ENCODE measurements at regions not wholly inside any gene's neighbourhood (a gene's known extent, or its start where the extent isn't known, plus 50 kb on each side); places are given as distances from the start of the nearest gene placed in this dataset.

DNA sequence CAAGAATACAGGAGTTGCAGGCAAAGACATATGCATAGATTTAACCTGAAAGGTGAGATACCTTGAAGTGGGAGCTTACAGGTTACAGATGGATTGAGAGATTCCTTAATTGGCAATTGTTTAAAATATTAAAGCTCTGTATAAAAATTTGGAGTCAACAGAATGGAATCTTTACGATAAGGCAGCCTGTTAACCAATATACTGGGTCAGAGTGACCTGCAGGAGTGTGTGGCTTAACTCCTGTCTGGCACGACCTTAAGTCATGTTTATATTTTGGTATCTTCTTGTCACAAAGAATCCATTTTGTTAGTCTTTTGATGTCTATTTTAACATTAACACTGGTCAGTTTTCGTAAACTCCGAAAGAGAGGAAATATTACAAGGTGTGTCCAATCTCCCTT lies 1058.2 kb upstream of the CRIM1 start:
- TF ChIP-seq RAD21 (IDR thresholded peaks at IDR 0.05 in 1 of 2, conservative IDR thresholded peaks at IDR 0.05 in 1 of 2; ENCODE audit: low read depth in 2 of 2, low read length in 2 of 2) (no peak), POLR2AphosphoS5 (IDR thresholded peaks at IDR 0.05; ENCODE audit: low read depth, low read length) (no peak), SUZ12 (IDR thresholded peaks at IDR 0.05; ENCODE audit: low read length) (no peak), TBP (IDR thresholded peaks at IDR 0.05; ENCODE audit: low read depth, low read length) (no peak), ZNF274 (IDR thresholded peaks at IDR 0.05; ENCODE audit: borderline replicate concordance, extremely low read depth, low read length) (no peak), KDM4A (IDR thresholded peaks at IDR 0.05; ENCODE audit: low read depth, low read length, severe bottlenecking) (no peak), TAF7 (optimal IDR thresholded peaks at IDR 0.05; ENCODE audit: borderline replicate concordance, low read depth, low read length) (no peak), EP300 (IDR thresholded peaks at IDR 0.05; ENCODE audit: borderline replicate concordance in 1 of 2, low read depth in 2 of 2, low read length in 2 of 2) (no peak), MAFK (IDR thresholded peaks at IDR 0.05; ENCODE audit: low read depth, low read length) (no peak), BACH1 (IDR thresholded peaks at IDR 0.05; ENCODE audit: low read length) (no peak), EGR1 (IDR thresholded peaks at IDR 0.05; ENCODE audit: borderline replicate concordance, low read depth, low read length) (no peak), RBBP5 (IDR thresholded peaks at IDR 0.05; ENCODE audit: borderline replicate concordance, low read depth, low read length) (no peak), SIRT6 (IDR thresholded peaks at IDR 0.05; ENCODE audit: low read length) (no peak), CHD2 (IDR thresholded peaks at IDR 0.05; ENCODE audit: low read length) (no peak), KDM5A (IDR thresholded peaks at IDR 0.05; ENCODE audit: low read length) (no peak), TCF12 (IDR thresholded peaks at IDR 0.05; ENCODE audit: low read depth, low read length) (no peak)
- no peak overlapping the region for H2BK15ac ChIP-seq (ENCODE audit: low read length)
- DNase-seq (ENCODE audit: low read depth in 1 of 2, low spot score in 2 of 2): no peak
- H3K4me3 ChIP-seq (ENCODE audit: extremely low read depth in 1 of 4, insufficient read depth in 2 of 4, low read depth in 3 of 4, low read length in 4 of 4): no peak overlapping the region
- WGBS, 2 experiments (ENCODE audit: extremely low coverage in 1 of 2, insufficient coverage in 1 of 2, insufficient read length in 1 of 2, insufficient replicate concordance in 2 of 2, low coverage in 1 of 2, low lambda C conversion rate in 2 of 2, missing lambda C conversion rate in 1 of 2): 93% methylated on average over 4 of the region's 4 CpGs; no CpG with 5 or more reads in 1 of the 2 experiments
- no peaks in the 10 kb centered on the region for H3K79me1 ChIP-seq (ENCODE audit: low read depth, low read length)
- H3K56ac ChIP-seq (replicated peaks; ENCODE audit: insufficient read length, low read depth, low read length): no peak overlapping the region
- H3K18ac ChIP-seq (ENCODE audit: extremely low read depth, low read length): no peak overlapping the region
- no peak overlapping the region for H3K4ac ChIP-seq (replicated peaks; ENCODE audit: insufficient read length, low read depth, low read length)
- H3K9me3 ChIP-seq (ENCODE audit: insufficient read depth in 2 of 2, low read depth in 1 of 2, low read length in 1 of 2): no peaks in the 10 kb centered on the region
- no peak overlapping the region for H3K9ac ChIP-seq (replicated peaks in 1 of 4; ENCODE audit: extremely low read depth in 1 of 4, low read depth in 3 of 4, low read length in 3 of 4)
- H2BK20ac ChIP-seq (ENCODE audit: low read length): no peak overlapping the region
- no peak overlapping the region for H2AFZ ChIP-seq (ENCODE audit: low read length)
- H4K20me1 ChIP-seq (replicated peaks in 1 of 2; ENCODE audit: control insufficient read depth in 1 of 2, insufficient read depth in 2 of 2, low read length in 2 of 2): no peaks in the 10 kb centered on the region
- H4K5ac ChIP-seq (ENCODE audit: insufficient read length, low read depth, low read length): no peak overlapping the region
- H2BK120ac ChIP-seq (replicated peaks; ENCODE audit: low read depth, low read length): no peak overlapping the region
- no peaks in the 10 kb centered on the region for H3K27me3 ChIP-seq (replicated peaks in 1 of 4; ENCODE audit: control insufficient read depth in 3 of 4, extremely low read depth in 1 of 4, insufficient read depth in 3 of 4, low read length in 3 of 4)
- no peak overlapping the region for H3K27ac ChIP-seq (ENCODE audit: low read depth, low read length)
- H2BK5ac ChIP-seq (ENCODE audit: low read depth, low read length): no peak overlapping the region
- H4K91ac ChIP-seq (replicated peaks; ENCODE audit: insufficient read length, low read length): no peak overlapping the region
- ChIA-PET POLR2A (ENCODE audit: partially characterized antibody) (no interaction called here), CTCF (ENCODE audit: partially characterized antibody) (no interaction called here)
- H3K14ac ChIP-seq (ENCODE audit: insufficient read length): no peak overlapping the region
- no peak overlapping the region for H3K4me2 ChIP-seq (ENCODE audit: insufficient read depth in 1 of 2, low read depth in 2 of 2, low read length in 2 of 2)
- no peak overlapping the region for H2AK5ac ChIP-seq (ENCODE audit: low read depth, low read length)
- H3K23ac ChIP-seq (ENCODE audit: insufficient read length): no peak overlapping the region
- FAIRE-seq: no peak
- no peaks in the 10 kb centered on the region for H3K79me2 ChIP-seq (ENCODE audit: control insufficient read depth in 1 of 2, insufficient read depth in 2 of 2, low read length in 2 of 2)
- H2BK12ac ChIP-seq (ENCODE audit: low read depth, low read length): no peak overlapping the region
- no peaks in the 10 kb centered on the region for H3K23me2 ChIP-seq (ENCODE audit: low read depth, low read length)
- H3K4me1 ChIP-seq (replicated peaks in 1 of 4; ENCODE audit: control insufficient read depth in 3 of 4, insufficient read depth in 4 of 4, low read length in 3 of 4): peaks cover 0 to 5% (median 2%) of the 10 kb centered on the region in 4 experiments; a peak in 3 of 7 replicates
- H3K36me3 ChIP-seq (ENCODE audit: control insufficient read depth in 2 of 4, insufficient read depth in 4 of 4, low read length in 3 of 4): no peaks in the 10 kb centered on the region
- H4K8ac ChIP-seq (ENCODE audit: extremely low read depth, insufficient read depth, low read length): no peak overlapping the region

Measured in H1 (cell line).